Activated CD4-positive, CD25-positive, alpha-beta regulatory T cell treated with anti-CD3 and anti-CD28 coated beads, Interleukin-2, amount 50 U/mL, for 16 hours (primary cell): ENCODE measurements at regions not wholly inside any gene's neighbourhood (a gene's known extent, or its start where the extent isn't known, plus 50 kb on each side); places are given as distances from the start of the nearest gene placed in this dataset.
"Not testable (repeated sequence)": the region's sequence is repeated elsewhere in the genome, so short reads cannot be mapped to it uniquely, and the experiment has no call there.

ENCODE experiments used
- DNase-seq: peaks from one replicate; pipeline ENCODE4 v3.0.0-alpha.2; 2020; ENCODE audit warnings: low read depth, low spot score

DNA sequence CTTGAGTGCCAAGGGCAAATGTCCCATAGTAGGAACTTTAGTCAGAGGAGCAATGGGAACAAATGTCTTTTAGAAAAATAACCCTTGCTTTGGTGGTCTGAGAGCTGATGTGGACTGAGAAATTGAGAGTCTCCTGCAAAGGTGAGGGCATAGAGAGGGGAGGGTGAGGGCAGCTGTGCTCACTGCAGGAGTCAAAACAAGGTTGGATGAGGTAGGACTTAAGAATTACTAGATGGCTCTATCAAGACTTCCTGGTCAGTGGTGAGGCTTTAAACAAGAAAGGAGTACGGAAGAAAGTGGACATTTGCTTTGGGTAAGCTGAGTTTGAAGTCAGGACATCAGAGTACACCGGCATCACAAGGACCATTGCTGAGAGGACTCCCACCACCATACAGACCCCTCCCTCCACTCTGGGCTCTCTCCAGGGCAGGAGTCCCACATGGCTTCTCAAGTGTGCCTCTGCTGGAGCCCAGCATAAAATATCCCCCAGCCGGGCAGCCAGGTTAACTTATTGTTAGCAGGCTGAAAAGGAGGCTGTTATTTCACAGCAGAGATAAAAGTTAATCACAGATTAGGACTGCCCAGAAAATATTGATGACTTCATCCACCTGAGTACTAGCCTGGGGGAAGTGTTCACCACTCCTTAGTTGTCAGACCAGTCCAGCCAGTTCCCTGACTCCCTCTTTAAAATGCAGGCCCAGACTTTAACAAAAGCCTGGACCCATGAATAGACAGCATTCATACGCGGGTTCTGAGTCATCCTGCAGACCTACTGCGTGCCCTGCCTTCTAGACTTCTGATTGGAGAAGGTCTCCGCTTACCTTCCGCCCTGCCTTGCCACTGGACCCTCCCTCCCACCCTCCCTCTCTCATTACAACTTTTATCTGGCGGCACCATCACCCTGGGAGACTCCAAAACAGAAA, 167.2 kb downstream of the BCL2L11 start:
- not testable (repeated sequence) for DNase-seq

- DNase-seq = not testable (repeated sequence)
These were observed 169.7 kb downstream of the BCL2L11 start for GRCh38 chr2:111290370-111290769.

DNA sequence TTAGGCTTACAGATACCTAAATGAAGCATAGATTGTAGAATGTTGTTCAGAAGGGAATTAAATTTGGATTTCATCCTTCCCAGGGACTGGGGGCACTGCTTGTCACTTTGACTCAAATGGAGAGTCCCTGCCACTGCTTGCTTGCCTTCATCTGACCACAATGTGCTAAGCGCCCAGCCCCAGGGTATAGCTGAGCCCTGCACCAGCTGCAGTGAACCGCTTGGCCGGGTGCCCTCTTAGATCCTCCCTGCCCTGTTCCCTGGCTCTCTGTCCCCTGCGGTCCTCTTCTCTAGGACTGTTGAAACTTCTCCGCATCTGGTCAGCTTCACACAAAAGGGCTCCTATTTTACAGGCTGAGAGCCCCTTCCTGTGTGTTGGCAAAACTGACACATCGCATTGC, 170.9 kb downstream of the BCL2L11 start:
- not testable (repeated sequence) for DNase-seq

- DNase-seq = not testable (repeated sequence)
These were observed 171.7 kb downstream of the BCL2L11 start for GRCh38 chr2:111292232-111292968.

- not testable (repeated sequence) for DNase-seq
These were observed 174.0 kb downstream of the BCL2L11 start for GRCh38 chr2:111294699-111295098.

- DNase-seq = not testable (repeated sequence)
These were observed 175.5 kb downstream of the BCL2L11 start for GRCh38 chr2:111296122-111296804.

GRCh38 chr2:111297128-111297527, 176.4 kb downstream of the BCL2L11 start:
- DNase-seq = not testable (repeated sequence)

GRCh38 chr2:111298927-111299326, 178.2 kb downstream of the BCL2L11 start:
- DNase-seq = not testable (repeated sequence)

DNA sequence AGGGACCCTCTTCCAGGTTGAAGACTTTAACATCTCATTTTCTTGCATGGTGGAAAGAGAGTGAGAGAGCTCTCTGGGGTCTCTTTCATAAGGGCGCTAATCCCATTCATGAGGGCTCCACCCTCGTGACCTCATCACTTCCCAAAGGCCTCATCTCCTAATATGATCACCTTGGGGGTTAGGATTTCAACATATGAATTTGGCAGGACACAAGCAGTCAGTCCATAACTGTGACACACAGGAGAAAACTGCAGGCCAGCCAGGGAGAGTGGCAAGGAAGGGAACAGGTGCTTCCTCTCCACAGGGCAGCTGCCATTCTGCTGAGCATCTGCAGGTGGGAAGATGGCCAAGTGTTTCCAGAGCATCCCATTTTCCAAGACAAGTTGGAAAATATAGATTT, 178.9 kb downstream of the BCL2L11 start:
- DNase-seq = not testable (repeated sequence)

DNA sequence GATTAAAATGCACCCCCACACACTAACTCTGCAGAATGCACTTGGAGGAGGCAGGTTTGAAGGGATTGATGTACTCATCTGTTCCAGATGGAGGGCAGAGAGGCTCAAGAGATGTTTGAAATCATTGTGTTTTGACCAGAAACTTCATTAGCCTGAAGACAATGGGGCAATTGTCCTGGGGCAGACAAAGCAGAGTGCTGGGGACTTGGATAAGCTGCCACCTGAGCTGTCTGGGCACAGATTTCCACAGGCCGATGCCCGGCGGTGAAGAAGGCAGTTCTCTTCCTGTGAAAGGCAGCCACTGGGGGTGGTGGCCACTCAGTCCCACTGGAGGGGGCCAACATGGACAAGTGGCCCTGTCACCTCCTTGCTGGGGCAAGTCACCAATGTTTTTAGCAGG, 181.0 kb downstream of the BCL2L11 start:
- DNase-seq = not testable (repeated sequence)

- not testable (repeated sequence) for DNase-seq
These were observed 181.9 kb downstream of the BCL2L11 start for GRCh38 chr2:111302397-111303218.

DNA sequence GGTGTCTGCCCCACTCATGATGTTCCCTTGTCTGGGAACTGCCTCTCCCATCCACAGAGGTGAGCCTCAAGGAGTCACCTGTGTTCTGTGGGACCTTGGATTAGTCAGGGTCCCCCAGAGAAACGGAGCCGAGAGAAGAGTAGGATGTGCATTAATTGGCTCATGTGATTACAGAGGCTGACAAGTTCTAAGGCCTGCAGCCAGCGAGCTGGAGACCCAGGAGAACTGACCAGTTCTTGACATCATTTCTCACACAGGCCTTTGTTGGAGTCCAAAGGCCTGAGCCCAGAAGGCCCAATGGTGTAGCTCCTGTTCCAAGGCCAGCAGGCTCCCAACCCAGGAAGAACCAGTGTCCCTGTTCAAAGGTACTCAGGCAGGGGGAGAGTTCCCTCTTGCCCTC, 186.6 kb downstream of the BCL2L11 start:
- DNase-seq = not testable (repeated sequence)

DNA sequence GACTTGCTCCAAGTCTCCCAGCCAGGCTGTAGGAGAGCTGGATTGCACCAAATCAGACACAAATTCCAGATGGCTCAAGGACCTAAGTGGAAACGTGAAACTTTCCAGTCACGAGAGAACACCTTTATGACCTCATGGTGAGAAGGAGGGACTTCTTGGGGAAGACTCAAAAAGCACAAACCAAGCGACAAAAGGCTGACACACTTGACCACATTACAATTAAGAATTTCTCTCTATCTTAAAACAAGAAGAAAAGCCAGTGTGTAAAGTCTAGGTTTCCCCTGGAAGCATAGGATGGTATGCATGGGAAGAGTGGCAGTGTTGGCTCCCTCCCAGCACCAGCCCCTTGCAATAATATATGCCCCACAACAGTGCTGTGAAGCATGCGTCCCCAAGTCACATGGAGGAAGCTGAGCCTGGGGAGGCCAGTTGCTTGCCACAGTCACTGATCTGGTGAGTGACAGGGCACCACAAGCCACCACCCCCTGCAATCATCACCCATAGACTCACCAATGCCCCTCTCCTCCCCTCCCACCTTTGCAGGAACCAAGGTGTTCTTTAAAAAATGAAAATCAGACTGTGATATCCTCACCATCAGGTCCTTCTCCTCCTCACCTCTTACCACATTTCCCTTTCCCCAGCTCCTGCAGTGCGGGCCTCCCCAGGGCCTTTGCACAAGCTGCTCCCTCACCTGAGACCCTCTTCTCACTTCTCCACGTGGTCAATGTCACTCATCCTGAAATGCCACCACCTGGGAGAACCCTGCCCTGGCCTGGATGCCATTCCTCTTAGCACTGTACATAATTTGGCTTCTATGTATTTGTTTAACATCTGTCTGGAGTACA, 188.7 kb downstream of the BCL2L11 start:
- DNase-seq = not testable (repeated sequence)

DNA sequence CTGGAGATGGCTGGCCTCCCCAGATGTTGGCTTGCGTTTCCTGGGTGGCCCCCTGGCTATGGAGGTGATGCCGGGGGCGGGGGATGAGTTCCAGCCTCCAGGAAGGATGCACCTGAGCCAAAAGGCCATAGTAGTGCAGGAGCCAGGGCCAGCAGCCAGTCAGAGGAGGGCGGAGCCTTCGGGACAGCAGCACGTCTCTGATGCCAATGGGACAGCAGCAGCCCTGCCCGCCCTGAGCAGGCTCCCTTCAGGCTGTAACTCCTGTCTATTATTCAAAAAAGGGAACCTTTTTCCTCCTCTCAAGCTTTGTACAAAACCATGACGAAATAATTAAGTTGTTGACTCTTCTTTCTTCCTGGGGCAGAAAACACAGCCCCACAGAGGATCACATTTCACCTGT, 189.7 kb downstream of the BCL2L11 start:
- DNase-seq = not testable (repeated sequence)

GRCh38 chr2:111311568-111311967, 190.9 kb downstream of the BCL2L11 start:
- DNase-seq = not testable (repeated sequence)

DNA sequence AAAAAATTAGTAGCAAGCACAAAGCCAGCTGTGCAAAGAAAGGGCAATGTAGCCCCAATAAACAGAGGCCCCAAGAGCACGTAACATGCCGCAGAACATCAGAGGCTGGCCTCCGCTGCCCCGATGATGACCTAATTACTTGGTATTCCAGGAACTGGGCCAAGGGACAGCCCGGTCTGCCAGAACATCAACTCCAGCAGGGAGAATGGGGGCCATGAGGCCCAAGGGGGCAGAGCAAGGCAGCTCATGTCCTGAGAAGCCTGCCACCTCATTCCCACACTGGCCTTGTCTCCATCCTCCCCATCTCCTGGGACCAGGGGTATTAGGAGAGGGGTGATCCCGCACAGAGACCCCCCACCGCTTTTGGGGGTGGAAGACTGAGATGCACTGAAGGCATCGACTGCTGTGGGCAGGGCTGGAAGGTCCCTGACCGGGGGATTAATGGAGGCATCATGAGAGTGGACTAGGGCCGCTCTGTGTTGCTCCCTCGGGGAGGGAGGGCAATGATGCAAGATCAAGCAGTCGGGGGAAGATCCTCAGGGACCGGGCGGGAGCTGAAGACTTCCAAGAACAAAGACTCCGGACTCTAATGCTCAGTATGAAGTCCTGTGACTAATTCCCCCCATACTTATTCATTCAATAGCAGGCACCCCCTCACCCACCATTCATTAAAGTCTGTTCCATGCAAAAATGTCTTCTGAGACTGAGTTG, 192.3 kb downstream of the BCL2L11 start:
- DNase-seq = not testable (repeated sequence)

DNA sequence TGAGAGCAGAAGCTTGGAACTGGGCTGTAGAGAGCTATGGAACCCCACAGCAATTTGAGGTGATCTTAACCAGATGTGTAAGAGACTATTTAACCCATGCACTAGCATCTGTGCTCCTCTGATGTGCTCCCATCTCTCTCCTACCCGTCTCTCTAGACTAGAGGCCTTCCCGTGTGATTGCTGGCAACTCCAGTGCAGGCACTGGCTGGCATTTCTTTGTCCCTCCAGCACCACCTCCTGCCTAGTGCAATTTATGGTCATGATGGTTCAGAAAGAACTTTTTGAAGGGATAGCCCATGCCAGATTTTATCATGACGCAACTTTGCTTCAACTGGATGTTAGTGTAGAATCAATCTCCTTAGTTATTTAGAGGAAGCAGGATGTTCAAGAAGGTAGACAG, 193.0 kb downstream of the BCL2L11 start:
- DNase-seq = not testable (repeated sequence)

DNA sequence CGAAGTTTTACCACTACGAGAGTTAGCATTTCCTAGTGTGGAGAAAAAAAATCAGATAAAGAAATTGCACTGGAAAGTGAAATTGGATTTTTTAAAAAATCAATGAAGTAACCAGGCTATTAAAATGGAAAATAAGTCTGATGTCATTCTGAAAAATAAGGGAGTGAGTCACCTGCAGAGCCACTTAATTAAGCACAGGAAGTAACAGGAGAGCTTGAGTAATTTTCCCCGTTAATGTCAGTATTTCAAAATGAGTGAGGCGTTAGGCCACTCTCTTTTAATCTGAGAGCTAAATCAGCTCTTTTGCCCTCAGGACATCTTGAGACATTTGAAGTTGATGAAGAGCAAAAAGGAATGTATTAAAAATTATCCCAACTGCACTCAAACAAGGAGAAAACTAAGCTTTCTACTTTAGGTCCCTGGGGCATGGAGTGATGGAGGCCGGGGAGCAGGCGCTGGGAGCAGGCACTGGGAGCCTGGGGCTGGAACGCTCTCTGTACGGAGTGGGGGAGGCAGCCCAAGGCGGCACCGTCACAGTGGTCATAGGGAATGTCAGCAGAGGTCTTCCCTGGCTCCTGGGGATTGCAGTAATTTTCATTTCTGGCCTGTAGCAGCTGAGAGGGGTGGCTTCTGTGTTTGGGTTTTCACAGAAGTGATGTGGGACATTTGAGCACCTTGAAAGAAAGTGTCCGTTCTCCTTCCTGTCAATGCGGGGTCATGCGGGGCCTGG, 194.6 kb downstream of the BCL2L11 start:
- DNase-seq = not testable (repeated sequence)
